ENCODE measurements at regions not wholly inside any gene's neighbourhood (a gene's known extent, or its start where the extent isn't known, plus 50 kb on each side); places are given as distances from the start of the nearest gene placed in this dataset.

- H3K9ac ChIP-seq (ENCODE audit: low read length): no peak overlapping the region
- peaks cover 39% of the 10 kb centered on the region for H3K4me1 ChIP-seq (ENCODE audit: insufficient read depth, low read length, severe bottlenecking)
- no peak overlapping the region for H3K4me3 ChIP-seq (ENCODE audit: low read depth, low read length, poor library complexity, severe bottlenecking)
- no peaks in the 10 kb centered on the region for H4K20me1 ChIP-seq (ENCODE audit: insufficient read depth, low read length)
- no peaks in the 10 kb centered on the region for H3F3A ChIP-seq (ENCODE audit: insufficient read depth, low read length)
- H3K79me2 ChIP-seq (ENCODE audit: insufficient read depth, low read length): no peaks in the 10 kb centered on the region
- no peak for TF ChIP-seq EZH2 (IDR thresholded peaks at IDR 0.05; ENCODE audit: borderline replicate concordance, low read length)
- no peak for TF ChIP-seq CTCF (IDR thresholded peaks at IDR 0.05; ENCODE audit: low read length)
- no peak overlapping the region for H3K4me2 ChIP-seq (ENCODE audit: low read length)
- H3K36me3 ChIP-seq (ENCODE audit: insufficient read depth, low read length): no peaks in the 10 kb centered on the region
- peak overlapping the region; percentile 30; the same call in 1 of the 2 replicates for H2AFZ ChIP-seq (ENCODE audit: low read length)
- H3K27ac ChIP-seq (ENCODE audit: low read depth, low read length, poor library complexity, severe bottlenecking): peak overlapping the region; percentile 2
- H3K27me3 ChIP-seq (ENCODE audit: insufficient read depth, low read length): no peaks in the 10 kb centered on the region
- H3K9me2 ChIP-seq (ENCODE audit: low read depth, low read length): no peaks in the 10 kb centered on the region
- H3K9me3 ChIP-seq (ENCODE audit: low read length): no peaks in the 10 kb centered on the region
Observed at GRCh38 chr2:199197448-199197847, 260.3 kb downstream of the SATB2 start.

- Histone ChIP-seq H3F3A (ENCODE audit: insufficient read depth, low read length) (no peaks in the 10 kb centered on the region), H3K4me2 (ENCODE audit: low read length) (no peak overlapping the region), H4K20me1 (ENCODE audit: insufficient read depth, low read length) (no peaks in the 10 kb centered on the region), H3K4me3 (ENCODE audit: low read depth, low read length, poor library complexity, severe bottlenecking) (no peak overlapping the region), H3K36me3 (ENCODE audit: insufficient read depth, low read length) (no peaks in the 10 kb centered on the region), H3K9me3 (ENCODE audit: low read length) (no peaks in the 10 kb centered on the region), H3K79me2 (ENCODE audit: insufficient read depth, low read length) (no peaks in the 10 kb centered on the region), H3K4me1 (ENCODE audit: insufficient read depth, low read length, severe bottlenecking) (peaks cover 45% of the 10 kb centered on the region), H3K27ac (ENCODE audit: low read depth, low read length, poor library complexity, severe bottlenecking) (no peak overlapping the region), H2AFZ (ENCODE audit: low read length) (no peak overlapping the region), H3K9me2 (ENCODE audit: low read depth, low read length) (no peaks in the 10 kb centered on the region), H3K9ac (ENCODE audit: low read length) (no peak overlapping the region), H3K27me3 (ENCODE audit: insufficient read depth, low read length) (no peaks in the 10 kb centered on the region)
- TF ChIP-seq CTCF (IDR thresholded peaks at IDR 0.05; ENCODE audit: low read length) (no peak), EZH2 (IDR thresholded peaks at IDR 0.05; ENCODE audit: borderline replicate concordance, low read length) (no peak)
Observed at GRCh38 chr2:199196686-199197085, 261.1 kb downstream of the SATB2 start.

- TF ChIP-seq EZH2 (IDR thresholded peaks at IDR 0.05; ENCODE audit: borderline replicate concordance, low read length) (no peak), CTCF (IDR thresholded peaks at IDR 0.05; ENCODE audit: low read length) (no peak)
- no peaks in the 10 kb centered on the region for H4K20me1 ChIP-seq (ENCODE audit: insufficient read depth, low read length)
- H2AFZ ChIP-seq (ENCODE audit: low read length): peak overlapping the region; percentile 81; the same call in 1 of the 2 replicates
Observed at GRCh38 chr2:199195927-199196502, 261.7 kb downstream of the SATB2 start.

More at GRCh38 chr2:199195927-199196502, 261.7 kb downstream of the SATB2 start:
- Histone ChIP-seq H3K9me3 (ENCODE audit: low read length) (no peaks in the 10 kb centered on the region), H3K27ac (ENCODE audit: low read depth, low read length, poor library complexity, severe bottlenecking) (no peak overlapping the region), H3K4me3 (ENCODE audit: low read depth, low read length, poor library complexity, severe bottlenecking) (no peak overlapping the region), H3K9ac (ENCODE audit: low read length) (no peak overlapping the region), H3K36me3 (ENCODE audit: insufficient read depth, low read length) (no peaks in the 10 kb centered on the region), H3K4me1 (ENCODE audit: insufficient read depth, low read length, severe bottlenecking) (peaks cover 52% of the 10 kb centered on the region), H3K79me2 (ENCODE audit: insufficient read depth, low read length) (no peaks in the 10 kb centered on the region), H3F3A (ENCODE audit: insufficient read depth, low read length) (no peaks in the 10 kb centered on the region), H3K4me2 (ENCODE audit: low read length) (no peak overlapping the region), H3K9me2 (ENCODE audit: low read depth, low read length) (no peaks in the 10 kb centered on the region), H3K27me3 (ENCODE audit: insufficient read depth, low read length) (no peaks in the 10 kb centered on the region)

Data from OCI-LY1 (cell line).